HepG2 (cell line): ENCODE measurements at regions not wholly inside any gene's neighbourhood (a gene's known extent, or its start where the extent isn't known, plus 50 kb on each side); places are given as distances from the start of the nearest gene placed in this dataset.

Experiments
- ATAC-seq: fragments of 200-7000 bp; cut with Tn5 transposase; 3 replicates; pipeline ENCODE4 v1.9.1; 2020; ENCODE audit warnings: mild to moderate bottlenecking, moderate library complexity
- BruUV-seq: library from RNA; stranded (reverse); fragments of 400-500 nt; replicated peaks from 2 replicates; lab custom pipeline; 2021; lab: Mats Ljungman, UMichigan
- CTCF ChIA-PET: fragments of 300-600 bp; formaldehyde crosslinking; extraction: SDS; loops from one replicate; lab custom pipeline; 2021; ENCODE audit warnings: low total read pairs, inconsistent platforms, low intra/inter-chr PET ratio; lab: Yijun Ruan, JAX
- POLR2A ChIA-PET: fragments of 350-600 bp; sonication (Branson Sonifier 250); formaldehyde crosslinking; loops from one replicate; lab custom pipeline; 2020; ENCODE audit warnings: antibody characterized with exemption, inconsistent platforms; lab: Yijun Ruan, JAX
- DNase-seq: peaks from one replicate; pipeline ENCODE4 v3.0.0-alpha.2; 2015; ENCODE audit warnings: low spot score
- FAIRE-seq: peaks from 3 replicates; lab custom pipeline; 2011; peaks lifted over from hg19 to GRCh38; lab: Jason Lieb, UNC
- H2AFZ ChIP-seq: one replicate; pipeline ENCODE4 v1.6.1; 2011; ENCODE audit warnings: low read length, inconsistent platforms
- H3K27ac ChIP-seq: fragments of 300-600 bp; 3 replicates; pipeline ENCODE4 v1.8.0; 2011; ENCODE audit warnings: mixed run types, mild to moderate bottlenecking, mixed read lengths, low read length, inconsistent platforms; ENCODE audit not compliant: insufficient read depth; ENCODE audit errors: extremely low read length
- H3K27me3 ChIP-seq, 2 experiments: fragments of 200-600 bp in 1 of 2; 2 replicates in 1 of 2; 3 replicates in 1 of 2; pipeline versions ENCODE4 v1.6.0 to v1.8.0; 2011; ENCODE audit warnings: low read length in 2 of 2, mild to moderate bottlenecking in 2 of 2, moderate library complexity in 2 of 2, inconsistent platforms in 1 of 2; ENCODE audit not compliant: insufficient read depth in 2 of 2, control insufficient read depth in 1 of 2
- H3K36me3 ChIP-seq, 2 experiments: fragments of 200-600 bp in 1 of 2; replicated peaks in 1 of 2; 2 replicates in 1 of 2; 3 replicates in 1 of 2; pipeline versions ENCODE4 v1.5.1 to v1.8.0; 2011; ENCODE audit warnings: low read length in 2 of 2, inconsistent platforms in 1 of 2; ENCODE audit not compliant: insufficient read depth in 2 of 2, control insufficient read depth in 1 of 2
- H3K4me1 ChIP-seq: 2 replicates; pipeline ENCODE4 v1.5.1; 2012; ENCODE audit warnings: low read length, inconsistent platforms; ENCODE audit not compliant: insufficient read depth
- H3K4me2 ChIP-seq: 2 replicates; pipeline ENCODE4 v1.6.0; 2011; ENCODE audit warnings: low read depth, low read length, inconsistent platforms
- H3K4me3 ChIP-seq, 3 experiments: fragments of 200-600 bp in 1 of 3; sonication (generic), shearing (Covaris generic) in 1 of 3; replicated peaks in 1 of 3; 2 replicates each; pipeline ENCODE4 v1.5.1; 2011 to 2016; ENCODE audit warnings: low read length in 3 of 3, inconsistent platforms in 2 of 3, low read depth in 2 of 3, mild to moderate bottlenecking in 2 of 3, control low read depth in 1 of 3, mixed read lengths in 1 of 3; ENCODE audit not compliant: insufficient read depth in 1 of 3
- H3K79me2 ChIP-seq: one replicate; pipeline ENCODE4 v1.6.1; 2011; ENCODE audit warnings: low read length, inconsistent platforms; ENCODE audit not compliant: insufficient read depth
- H3K9ac ChIP-seq: 2 replicates; pipeline ENCODE4 v1.6.0; 2011; ENCODE audit warnings: mild to moderate bottlenecking, low read depth, low read length, inconsistent platforms; ENCODE audit not compliant: insufficient read depth
- H3K9me3 ChIP-seq: 2 replicates; pipeline ENCODE4 v1.5.1; 2012; ENCODE audit warnings: mild to moderate bottlenecking, low read length
- H4K20me1 ChIP-seq: 2 replicates; pipeline ENCODE4 v1.6.0; 2011; ENCODE audit warnings: inconsistent platforms, mild to moderate bottlenecking, low read length, moderate library complexity; ENCODE audit not compliant: insufficient read depth
- MIER3 ChIP-seq: IDR thresholded peaks from 2 replicates; pipeline ENCODE4 v1.6.1; 2016; ENCODE audit warnings: missing compliant biosample characterization, borderline replicate concordance
- TBL1XR1 ChIP-seq: fragments of 150-350 bp; IDR thresholded peaks from 2 replicates; pipeline ENCODE4 v1.6.1; 2014; ENCODE audit warnings: borderline replicate concordance, low read length; ENCODE audit not compliant: partially characterized antibody
- WIZ ChIP-seq: sonication (generic); formaldehyde crosslinking; IDR thresholded peaks from 2 replicates; pipeline ENCODE4 v1.5.1; 2020; ENCODE audit warnings: mild to moderate bottlenecking, missing genetic modification reagents
- ZFP37 ChIP-seq: sonication (generic); formaldehyde crosslinking; IDR thresholded peaks from 2 replicates; pipeline ENCODE4 v1.4.0; 2020; ENCODE audit warnings: missing genetic modification reagents, borderline replicate concordance
- ZNF17 ChIP-seq: sonication (generic); formaldehyde crosslinking; IDR thresholded peaks from 2 replicates; pipeline ENCODE4 v1.5.0; 2020; ENCODE audit warnings: mild to moderate bottlenecking, missing genetic modification reagents
- ZNF563 ChIP-seq: sonication (generic); formaldehyde crosslinking; IDR thresholded peaks from 2 replicates; pipeline ENCODE4 v1.8.0; 2022; ENCODE audit warnings: mild to moderate bottlenecking, moderate library complexity, missing genetic modification reagents
- WGBS: methylation state at CpG from one replicate; pipeline ENCODE4 v1.1.6; 2017; ENCODE audit warnings: low lambda C conversion rate; 5-methylcytosine and 5-hydroxymethylcytosine counted together
- in situ Hi-C: cut with HindIII; loops from 2 replicates; pipeline ENCODE4 v1.10.0; 2017; ENCODE audit warnings: low pct_unique_long_range_greater_than_20kb; ENCODE audit not compliant: extremely low pct_ligation_motif_present
- intact Hi-C: fragments of 100-400 bp; cut with micrococcal nuclease; formaldehyde crosslinking; loops from one replicate; pipeline ENCODE4 v1.10.0; 2022; ENCODE audit not compliant: unreplicated experiment
- TF ChIP-seq, protein P1 (sequence below), 2 experiments: IDR thresholded peaks; 2 replicates each; pipeline ENCODE4 v1.6.1; 2011 to 2012; ENCODE audit warnings: low read length in 2 of 2, borderline replicate concordance in 1 of 2, low read depth in 1 of 2, mild to moderate bottlenecking in 1 of 2, moderate library complexity in 1 of 2
- TF ChIP-seq, protein P2 (sequence below): sonication (generic); formaldehyde crosslinking; IDR thresholded peaks from 2 replicates; pipeline ENCODE4 v1.4.0; 2020; ENCODE audit warnings: missing genetic modification reagents

DNA sequence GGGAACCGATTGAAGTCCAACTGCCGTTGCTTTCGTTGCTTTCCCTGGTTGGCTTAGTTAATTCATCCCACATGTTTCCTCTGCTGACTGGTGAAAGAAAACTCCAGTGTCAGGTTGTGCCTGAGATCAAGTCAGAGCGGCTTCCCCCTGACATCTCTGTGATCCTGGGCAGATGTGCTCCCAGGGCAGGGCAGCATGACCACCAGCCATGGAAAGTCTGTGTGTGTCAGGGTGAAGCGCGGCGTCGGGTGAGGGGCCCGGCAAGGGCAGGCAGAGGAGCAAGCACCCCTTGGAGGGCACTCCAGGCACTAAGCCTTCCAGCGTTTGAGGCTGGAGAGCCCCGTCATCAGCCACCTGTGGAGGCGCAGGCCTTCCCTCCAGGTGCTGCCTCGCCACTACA is 54.5 kb upstream of the IGF1 start:
- Histone ChIP-seq H3K27ac (no peak overlapping the region), H4K20me1 (no peaks in the 10 kb centered on the region), H2AFZ (no peak overlapping the region), H3K4me1 (no peaks in the 10 kb centered on the region), H3K9me3 (no peaks in the 10 kb centered on the region), H3K4me3 (no peak overlapping the region), H3K9ac (no peak overlapping the region), H3K4me2 (no peak overlapping the region), H3K79me2 (no peaks in the 10 kb centered on the region), H3K27me3 (no peaks in the 10 kb centered on the region), H3K36me3 (no peaks in the 10 kb centered on the region)
- BruUV-seq: no TSS peak
- no peak for TF ChIP-seq WIZ (CRISPR knock-in tag)
- no peak for TF ChIP-seq TBL1XR1
- TF ChIP-seq, protein P1, sequence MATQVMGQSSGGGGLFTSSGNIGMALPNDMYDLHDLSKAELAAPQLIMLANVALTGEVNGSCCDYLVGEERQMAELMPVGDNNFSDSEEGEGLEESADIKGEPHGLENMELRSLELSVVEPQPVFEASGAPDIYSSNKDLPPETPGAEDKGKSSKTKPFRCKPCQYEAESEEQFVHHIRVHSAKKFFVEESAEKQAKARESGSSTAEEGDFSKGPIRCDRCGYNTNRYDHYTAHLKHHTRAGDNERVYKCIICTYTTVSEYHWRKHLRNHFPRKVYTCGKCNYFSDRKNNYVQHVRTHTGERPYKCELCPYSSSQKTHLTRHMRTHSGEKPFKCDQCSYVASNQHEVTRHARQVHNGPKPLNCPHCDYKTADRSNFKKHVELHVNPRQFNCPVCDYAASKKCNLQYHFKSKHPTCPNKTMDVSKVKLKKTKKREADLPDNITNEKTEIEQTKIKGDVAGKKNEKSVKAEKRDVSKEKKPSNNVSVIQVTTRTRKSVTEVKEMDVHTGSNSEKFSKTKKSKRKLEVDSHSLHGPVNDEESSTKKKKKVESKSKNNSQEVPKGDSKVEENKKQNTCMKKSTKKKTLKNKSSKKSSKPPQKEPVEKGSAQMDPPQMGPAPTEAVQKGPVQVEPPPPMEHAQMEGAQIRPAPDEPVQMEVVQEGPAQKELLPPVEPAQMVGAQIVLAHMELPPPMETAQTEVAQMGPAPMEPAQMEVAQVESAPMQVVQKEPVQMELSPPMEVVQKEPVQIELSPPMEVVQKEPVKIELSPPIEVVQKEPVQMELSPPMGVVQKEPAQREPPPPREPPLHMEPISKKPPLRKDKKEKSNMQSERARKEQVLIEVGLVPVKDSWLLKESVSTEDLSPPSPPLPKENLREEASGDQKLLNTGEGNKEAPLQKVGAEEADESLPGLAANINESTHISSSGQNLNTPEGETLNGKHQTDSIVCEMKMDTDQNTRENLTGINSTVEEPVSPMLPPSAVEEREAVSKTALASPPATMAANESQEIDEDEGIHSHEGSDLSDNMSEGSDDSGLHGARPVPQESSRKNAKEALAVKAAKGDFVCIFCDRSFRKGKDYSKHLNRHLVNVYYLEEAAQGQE (IDR thresholded peaks at IDR 0.05; ENCODE audit: borderline replicate concordance in 1 of 2, low read depth in 1 of 2, low read length in 2 of 2): no peak
- POLR2A ChIA-PET: no interaction called here
- FAIRE-seq (no peak), ATAC-seq (no peak), DNase-seq (no peak)
- in situ Hi-C loops: no loop called here
- intact Hi-C loops: no loop called here
- 65% methylated on average over 13 of the region's 13 CpGs for WGBS
- CTCF ChIA-PET: no interaction called here

DNA sequence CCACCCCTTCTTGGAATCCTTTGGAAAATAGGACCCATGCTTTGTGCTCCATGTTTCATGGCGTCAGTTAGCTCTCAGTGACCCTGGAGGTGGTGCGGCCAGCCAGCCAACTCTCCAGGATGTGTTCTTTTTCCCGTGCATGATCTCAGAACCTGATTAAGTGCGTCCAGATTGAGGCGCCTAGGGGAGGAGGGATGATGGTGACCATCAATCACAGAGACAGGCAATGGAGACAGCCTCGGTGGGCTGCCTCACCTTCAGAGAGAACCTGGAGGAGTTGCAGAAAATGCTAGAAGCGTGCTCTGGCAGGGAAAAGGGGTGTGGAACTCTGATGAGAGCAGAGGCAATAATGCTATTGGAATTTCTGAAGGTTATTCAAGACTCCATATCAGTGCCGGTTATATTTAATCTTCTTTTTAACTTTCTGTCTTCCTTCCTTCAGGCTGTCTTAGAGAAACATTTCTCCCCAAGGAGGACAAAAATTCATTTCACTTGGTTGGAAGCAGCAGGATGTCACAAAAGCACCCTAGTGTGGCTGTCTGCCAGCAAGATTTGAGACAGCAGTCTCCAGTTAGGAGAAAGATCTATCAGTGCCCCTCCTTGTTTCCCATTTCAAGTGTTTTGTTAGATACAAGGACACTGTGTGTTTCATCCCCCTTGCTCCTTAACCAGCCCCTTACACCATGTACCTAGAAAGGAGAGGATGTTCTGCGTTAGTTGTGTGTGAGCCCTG is 53.3 kb upstream of the IGF1 start:
- ATAC-seq: no peak
- WGBS: 33% methylated on average over 9 of the region's 9 CpGs
- Histone ChIP-seq H3K4me2 (no peak overlapping the region), H2AFZ (no peak overlapping the region), H3K4me3 (no peak overlapping the region), H3K79me2 (no peaks in the 10 kb centered on the region), H3K9ac (no peak overlapping the region), H3K27ac (no peak overlapping the region), H3K36me3 (no peaks in the 10 kb centered on the region), H3K9me3 (no peaks in the 10 kb centered on the region), H3K4me1 (no peaks in the 10 kb centered on the region), H3K27me3 (no peaks in the 10 kb centered on the region), H4K20me1 (no peaks in the 10 kb centered on the region)
- BruUV-seq: no TSS peak
- no peak for FAIRE-seq
- in situ Hi-C loops: no loop called here
- POLR2A ChIA-PET: no interaction called here
- no peak for DNase-seq
- CTCF ChIA-PET: no interaction called here
- intact Hi-C loops: no loop called here
- TF ChIP-seq ZFP37 (CRISPR knock-in tag): no peak
- no peak for TF ChIP-seq ZNF17 (CRISPR knock-in tag)
- TF ChIP-seq ZNF563 (CRISPR knock-in tag): no peak
- TF ChIP-seq, protein P2, sequence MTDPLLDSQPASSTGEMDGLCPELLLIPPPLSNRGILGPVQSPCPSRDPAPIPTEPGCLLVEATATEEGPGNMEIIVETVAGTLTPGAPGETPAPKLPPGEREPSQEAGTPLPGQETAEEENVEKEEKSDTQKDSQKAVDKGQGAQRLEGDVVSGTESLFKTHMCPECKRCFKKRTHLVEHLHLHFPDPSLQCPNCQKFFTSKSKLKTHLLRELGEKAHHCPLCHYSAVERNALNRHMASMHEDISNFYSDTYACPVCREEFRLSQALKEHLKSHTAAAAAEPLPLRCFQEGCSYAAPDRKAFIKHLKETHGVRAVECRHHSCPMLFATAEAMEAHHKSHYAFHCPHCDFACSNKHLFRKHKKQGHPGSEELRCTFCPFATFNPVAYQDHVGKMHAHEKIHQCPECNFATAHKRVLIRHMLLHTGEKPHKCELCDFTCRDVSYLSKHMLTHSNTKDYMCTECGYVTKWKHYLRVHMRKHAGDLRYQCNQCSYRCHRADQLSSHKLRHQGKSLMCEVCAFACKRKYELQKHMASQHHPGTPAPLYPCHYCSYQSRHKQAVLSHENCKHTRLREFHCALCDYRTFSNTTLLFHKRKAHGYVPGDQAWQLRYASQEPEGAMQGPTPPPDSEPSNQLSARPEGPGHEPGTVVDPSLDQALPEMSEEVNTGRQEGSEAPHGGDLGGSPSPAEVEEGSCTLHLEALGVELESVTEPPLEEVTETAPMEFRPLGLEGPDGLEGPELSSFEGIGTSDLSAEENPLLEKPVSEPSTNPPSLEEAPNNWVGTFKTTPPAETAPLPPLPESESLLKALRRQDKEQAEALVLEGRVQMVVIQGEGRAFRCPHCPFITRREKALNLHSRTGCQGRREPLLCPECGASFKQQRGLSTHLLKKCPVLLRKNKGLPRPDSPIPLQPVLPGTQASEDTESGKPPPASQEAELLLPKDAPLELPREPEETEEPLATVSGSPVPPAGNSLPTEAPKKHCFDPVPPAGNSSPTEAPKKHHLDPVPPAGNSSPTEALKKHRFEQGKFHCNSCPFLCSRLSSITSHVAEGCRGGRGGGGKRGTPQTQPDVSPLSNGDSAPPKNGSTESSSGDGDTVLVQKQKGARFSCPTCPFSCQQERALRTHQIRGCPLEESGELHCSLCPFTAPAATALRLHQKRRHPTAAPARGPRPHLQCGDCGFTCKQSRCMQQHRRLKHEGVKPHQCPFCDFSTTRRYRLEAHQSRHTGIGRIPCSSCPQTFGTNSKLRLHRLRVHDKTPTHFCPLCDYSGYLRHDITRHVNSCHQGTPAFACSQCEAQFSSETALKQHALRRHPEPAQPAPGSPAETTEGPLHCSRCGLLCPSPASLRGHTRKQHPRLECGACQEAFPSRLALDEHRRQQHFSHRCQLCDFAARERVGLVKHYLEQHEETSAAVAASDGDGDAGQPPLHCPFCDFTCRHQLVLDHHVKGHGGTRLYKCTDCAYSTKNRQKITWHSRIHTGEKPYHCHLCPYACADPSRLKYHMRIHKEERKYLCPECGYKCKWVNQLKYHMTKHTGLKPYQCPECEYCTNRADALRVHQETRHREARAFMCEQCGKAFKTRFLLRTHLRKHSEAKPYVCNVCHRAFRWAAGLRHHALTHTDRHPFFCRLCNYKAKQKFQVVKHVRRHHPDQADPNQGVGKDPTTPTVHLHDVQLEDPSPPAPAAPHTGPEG (CRISPR knock-in tag): no peak
- no peak for TF ChIP-seq MIER3 (CRISPR knock-in tag)
